SU-DHL-6 (cell line): ENCODE measurements at regions not wholly inside any gene's neighbourhood (a gene's known extent, or its start where the extent isn't known, plus 50 kb on each side); places are given as distances from the start of the nearest gene placed in this dataset.

Experiments used
- H2AFZ ChIP-seq: fragments of 200-600 bp; sonication (generic); 2 replicates; pipeline ENCODE4 v1.6.1; 2014; ENCODE audit warnings: low read depth, mild to moderate bottlenecking, moderate library complexity, mixed read lengths, antibody characterized with exemption, low read length; ENCODE audit not compliant: severe bottlenecking
- H3F3A ChIP-seq: fragments of 200-600 bp; shearing (Covaris generic); 2 replicates; pipeline ENCODE4 v1.6.0; 2016; ENCODE audit warnings: antibody characterized with exemption, mild to moderate bottlenecking; ENCODE audit not compliant: insufficient read depth
- H3K27ac ChIP-seq: fragments of 200-600 bp; sonication (generic); 2 replicates; pipeline ENCODE4 v1.5.1; 2016; ENCODE audit warnings: low read depth, mild to moderate bottlenecking, low read length, moderate library complexity, mixed read lengths
- H3K27me3 ChIP-seq: fragments of 200-600 bp; sonication (generic), shearing (Covaris generic); 2 replicates; pipeline ENCODE4 v1.6.0; 2014; ENCODE audit warnings: mild to moderate bottlenecking, low read length
- H3K36me3 ChIP-seq: fragments of 200-600 bp; sonication (generic); 2 replicates; pipeline ENCODE4 v1.6.1; 2014; ENCODE audit warnings: mild to moderate bottlenecking, low read length, mixed read lengths
- H3K4me2 ChIP-seq: fragments of 300-600, 200-600 bp; shearing (Covaris generic), sonication (generic); 2 replicates; pipeline ENCODE4 v1.6.0; 2014; ENCODE audit warnings: low read length, low read depth, mild to moderate bottlenecking; ENCODE audit not compliant: poor library complexity, severe bottlenecking
- H3K4me3 ChIP-seq: fragments of 200-600 bp; sonication (generic); 2 replicates; pipeline ENCODE4 v1.5.1; 2014; ENCODE audit warnings: antibody characterized with exemption, low read length, mild to moderate bottlenecking, mixed read lengths; ENCODE audit not compliant: insufficient read depth, poor library complexity, severe bottlenecking
- H3K79me2 ChIP-seq: fragments of 200-600 bp; sonication (generic); 2 replicates; pipeline ENCODE4 v1.6.1; 2014; ENCODE audit warnings: mild to moderate bottlenecking, low read length, moderate library complexity; ENCODE audit not compliant: insufficient read depth
- H3K9ac ChIP-seq: fragments of 200-600 bp; sonication (generic); 2 replicates; pipeline ENCODE4 v1.7.0; 2014; ENCODE audit warnings: mild to moderate bottlenecking, low read length
- H3K9me2 ChIP-seq: fragments of 200-600 bp; sonication (generic); replicated peaks from 2 replicates; pipeline ENCODE4 v1.6.1; 2014; ENCODE audit warnings: low read length; ENCODE audit not compliant: insufficient read depth
- H3K9me3 ChIP-seq: fragments of 200-600 bp; sonication (generic); 2 replicates; pipeline ENCODE4 v1.6.1; 2014; ENCODE audit warnings: low read length, mixed read lengths; ENCODE audit not compliant: insufficient read depth
- H4K20me1 ChIP-seq: fragments of 200-600 bp; sonication (generic); 2 replicates; pipeline ENCODE4 v1.6.1; 2014; ENCODE audit warnings: low read depth, mild to moderate bottlenecking, antibody characterized with exemption, low read length, moderate library complexity, mixed read lengths
- CTCF ChIP-seq: fragments of 200-600 bp; sonication (generic); IDR thresholded peaks from one replicate; pipeline ENCODE4 v1.5.1; 2017; ENCODE audit warnings: antibody characterized with exemption, mild to moderate bottlenecking, low read length, moderate library complexity; ENCODE audit not compliant: insufficient read depth, poor library complexity, severe bottlenecking
- EZH2phosphoT487 ChIP-seq: fragments of 200-600 bp; sonication (generic), shearing (Covaris generic); conservative IDR thresholded peaks from 2 replicates; pipeline ENCODE4 v1.6.1; 2018; ENCODE audit warnings: mild to moderate bottlenecking, antibody characterized with exemption, low read length, moderate library complexity, mixed read lengths

GRCh38 chr2:121992700-121993099 lies 237.2 kb downstream of the TSN start:
- Histone ChIP-seq H3K79me2 (no peaks in the 10 kb centered on the region), H3K4me2 (no peak overlapping the region), H3K9me2 (no peaks in the 10 kb centered on the region), H3K9ac (no peak overlapping the region), H3K4me3 (no peak overlapping the region), H3K27ac (no peak overlapping the region), H4K20me1 (no peaks in the 10 kb centered on the region), H3K9me3 (no peaks in the 10 kb centered on the region), H2AFZ (no peak overlapping the region), H3F3A (no peaks in the 10 kb centered on the region), H3K27me3 (no peaks in the 10 kb centered on the region), H3K36me3 (no peaks in the 10 kb centered on the region)
- TF ChIP-seq CTCF: no peak
- TF ChIP-seq EZH2phosphoT487: no peak

GRCh38 chr2:121993682-121994081 lies 238.2 kb downstream of the TSN start:
- TF ChIP-seq EZH2phosphoT487 (no peak), CTCF (no peak)
- Histone ChIP-seq H3K27me3 (no peaks in the 10 kb centered on the region), H2AFZ (no peak overlapping the region), H3K4me2 (no peak overlapping the region), H3K9ac (no peak overlapping the region), H3K79me2 (no peaks in the 10 kb centered on the region), H3K27ac (no peak overlapping the region), H3K36me3 (no peaks in the 10 kb centered on the region), H3F3A (no peaks in the 10 kb centered on the region), H4K20me1 (no peaks in the 10 kb centered on the region), H3K9me3 (no peaks in the 10 kb centered on the region), H3K4me3 (no peak overlapping the region), H3K9me2 (no peaks in the 10 kb centered on the region)

- no peak overlapping the region for H3K4me2 ChIP-seq
- H3K27ac ChIP-seq: no peak overlapping the region
- no peak overlapping the region for H3K4me3 ChIP-seq
- no peaks in the 10 kb centered on the region for H3K9me2 ChIP-seq
- no peaks in the 10 kb centered on the region for H3K79me2 ChIP-seq
- H3K9me3 ChIP-seq: no peaks in the 10 kb centered on the region
- no peak overlapping the region for H3K9ac ChIP-seq
- no peaks in the 10 kb centered on the region for H3K36me3 ChIP-seq
- TF ChIP-seq CTCF (no peak), EZH2phosphoT487 (no peak)
- H2AFZ ChIP-seq: no peak overlapping the region
- H3K27me3 ChIP-seq: no peaks in the 10 kb centered on the region
- H4K20me1 ChIP-seq: no peaks in the 10 kb centered on the region
- H3F3A ChIP-seq: no peaks in the 10 kb centered on the region
Observed at GRCh38 chr2:121994238-121995206, 239.1 kb downstream of the TSN start.
